Natural killer cell treated with Interleukin-12 subunit alpha and Interleukin-12 subunit beta and Interleukin-15 and Interleukin-18, amount 100 ng/mL, for 72 hours (primary cell): ENCODE measurements at regions not wholly inside any gene's neighbourhood (a gene's known extent, or its start where the extent isn't known, plus 50 kb on each side); places are given as distances from the start of the nearest gene placed in this dataset.
"Not testable (repeated sequence)": the region's sequence is repeated elsewhere in the genome, so short reads cannot be mapped to it uniquely, and the experiment has no call there.

Experiments
- ATAC-seq, 2 donors: fragments of 150-1000 bp; cut with Tn5 transposase in 1 of 2; sonication (Bioruptor Pico), chemical (Tn5 transposase) in 1 of 2; 2 replicates each; pipeline ENCODE4 v1.10.0; 2021
- DNase-seq: peaks from one replicate; pipeline ENCODE4 v3.0.0; 2022; ENCODE audit warnings: low spot score
- H3K27ac Mint-ChIP-seq, 2 donors: 1 replicate in 1 of 2; 2 replicates in 1 of 2; pipeline ENCODE4 v1.8.0; 2022; ENCODE audit warnings: mixed read lengths in 2 of 2, mild to moderate bottlenecking in 1 of 2, moderate library complexity in 1 of 2
- H3K27me3 Mint-ChIP-seq, 2 donors: 1 replicate in 1 of 2; 2 replicates in 1 of 2; pipeline ENCODE4 v1.8.0; 2022; ENCODE audit warnings: mixed read lengths in 2 of 2
- H3K36me3 Mint-ChIP-seq: one replicate; pipeline ENCODE4 v1.8.0; 2022; ENCODE audit warnings: mixed read lengths
- H3K4me1 Mint-ChIP-seq, 2 donors: 1 replicate in 1 of 2; 2 replicates in 1 of 2; pipeline ENCODE4 v1.8.0; 2022; ENCODE audit warnings: low read depth in 2 of 2, mixed read lengths in 2 of 2, mild to moderate bottlenecking in 1 of 2
- H3K4me3 Mint-ChIP-seq: one replicate; pipeline ENCODE4 v1.8.0; 2022; ENCODE audit warnings: mixed read lengths
- H3K9me3 Mint-ChIP-seq: 2 replicates; pipeline ENCODE4 v1.8.0; 2022; ENCODE audit warnings: mixed read lengths

GRCh38 chr5:53799644-53800043 lies 239.2 kb downstream of the NDUFS4 start:
- H3K9me3 Mint-ChIP-seq, H3K4me3 Mint-ChIP-seq, H3K4me1 Mint-ChIP-seq, H3K27ac Mint-ChIP-seq, H3K36me3 Mint-ChIP-seq, DNase-seq, ATAC-seq: not testable (repeated sequence)
- peaks cover 0 to 12% of the 10 kb centered on the region in 2 donors for H3K27me3 Mint-ChIP-seq

GRCh38 chr5:53808392-53808791 lies 248.0 kb downstream of the NDUFS4 start:
- DNase-seq, H3K27me3 Mint-ChIP-seq, H3K9me3 Mint-ChIP-seq, H3K36me3 Mint-ChIP-seq, H3K27ac Mint-ChIP-seq, ATAC-seq, H3K4me1 Mint-ChIP-seq, H3K4me3 Mint-ChIP-seq: not testable (repeated sequence)

GRCh38 chr5:53814819-53815218 lies 254.4 kb downstream of the NDUFS4 start:
- no peaks in the 10 kb centered on the region for H3K36me3 Mint-ChIP-seq
- no peak overlapping the region for H3K4me3 Mint-ChIP-seq
- no peaks in the 10 kb centered on the region for H3K9me3 Mint-ChIP-seq

GRCh38 chr5:53815471-53815870 lies 255.0 kb downstream of the NDUFS4 start:
- Mint-ChIP-seq H3K9me3 (no peaks in the 10 kb centered on the region), H3K36me3 (no peaks in the 10 kb centered on the region), H3K27me3 (peaks cover 8 to 20% of the 10 kb centered on the region in 2 donors), H3K4me1 (no peaks in the 10 kb centered on the region), H3K4me3 (no peak overlapping the region), H3K27ac (no peak overlapping the region)
- ATAC-seq (no peak), DNase-seq (no peak)

More at GRCh38 chr5:53814819-53815218, 254.4 kb downstream of the NDUFS4 start:
- DNase-seq (no peak), ATAC-seq (no peak)
- H3K27me3 Mint-ChIP-seq, result peaks cover 8 to 20% of the 10 kb centered on the region in 2 donors
- H3K27ac Mint-ChIP-seq, result no peak overlapping the region
- H3K4me1 Mint-ChIP-seq, result no peaks in the 10 kb centered on the region

GRCh38 chr5:53817183-53817582 lies 256.7 kb downstream of the NDUFS4 start:
- Mint-ChIP-seq H3K4me1 (no peaks in the 10 kb centered on the region), H3K27ac (no peak overlapping the region), H3K9me3 (no peaks in the 10 kb centered on the region), H3K4me3 (no peak overlapping the region), H3K36me3 (no peaks in the 10 kb centered on the region), H3K27me3 (peaks cover 8 to 20% of the 10 kb centered on the region in 2 donors)
- ATAC-seq, result no peak
- no peak for DNase-seq

- Mint-ChIP-seq H3K27ac (no peak overlapping the region), H3K36me3 (no peaks in the 10 kb centered on the region), H3K4me3 (no peak overlapping the region), H3K27me3 (peaks cover 8 to 20% of the 10 kb centered on the region in 2 donors), H3K4me1 (no peaks in the 10 kb centered on the region), H3K9me3 (no peaks in the 10 kb centered on the region)
- no peak for DNase-seq
- no peak for ATAC-seq
Measured at GRCh38 chr5:53819482-53819881, 259.0 kb downstream of the NDUFS4 start.

GRCh38 chr5:53820119-53820801 lies 259.8 kb downstream of the NDUFS4 start:
- Mint-ChIP-seq H3K4me3 (no peak overlapping the region), H3K36me3 (no peaks in the 10 kb centered on the region)
- ATAC-seq, result no peak

GRCh38 chr5:53820802-53821171 lies 260.3 kb downstream of the NDUFS4 start:
- Mint-ChIP-seq H3K9me3 (no peaks in the 10 kb centered on the region), H3K4me1 (no peaks in the 10 kb centered on the region), H3K4me3 (no peak overlapping the region), H3K27me3 (peaks cover 9 to 16% of the 10 kb centered on the region in 2 donors), H3K36me3 (no peaks in the 10 kb centered on the region), H3K27ac (no peak overlapping the region)
- ATAC-seq (no peak), DNase-seq (no peak)

More at GRCh38 chr5:53820119-53820801, 259.8 kb downstream of the NDUFS4 start:
- no peak for DNase-seq
- Mint-ChIP-seq H3K4me1 (no peaks in the 10 kb centered on the region), H3K27ac (no peak overlapping the region), H3K9me3 (no peaks in the 10 kb centered on the region), H3K27me3 (peaks cover 8 to 16% of the 10 kb centered on the region in 2 donors)

GRCh38 chr5:53825016-53825415 lies 264.6 kb downstream of the NDUFS4 start:
- no peak overlapping the region for H3K4me3 Mint-ChIP-seq
- DNase-seq (no peak), ATAC-seq (no peak)
- H3K27me3 Mint-ChIP-seq, result peaks cover 2 to 15% of the 10 kb centered on the region in 2 donors
- no peak overlapping the region for H3K27ac Mint-ChIP-seq
- no peaks in the 10 kb centered on the region for H3K36me3 Mint-ChIP-seq
- H3K4me1 Mint-ChIP-seq, result no peaks in the 10 kb centered on the region
- H3K9me3 Mint-ChIP-seq, result no peaks in the 10 kb centered on the region

GRCh38 chr5:53825926-53826325 lies 265.5 kb downstream of the NDUFS4 start:
- no peak overlapping the region for H3K27ac Mint-ChIP-seq
- no peaks in the 10 kb centered on the region for H3K9me3 Mint-ChIP-seq
- no peak for DNase-seq
- no peak overlapping the region for H3K4me3 Mint-ChIP-seq
- no peaks in the 10 kb centered on the region for H3K4me1 Mint-ChIP-seq
- no peaks in the 10 kb centered on the region for H3K36me3 Mint-ChIP-seq
- no peak for ATAC-seq
- H3K27me3 Mint-ChIP-seq, result peaks cover 2 to 15% of the 10 kb centered on the region in 2 donors

- ATAC-seq (no peak), DNase-seq (no peak)
- no peaks in the 10 kb centered on the region for H3K9me3 Mint-ChIP-seq
- H3K27me3 Mint-ChIP-seq, result peaks cover 2 to 15% of the 10 kb centered on the region in 2 donors
- no peak overlapping the region for H3K4me3 Mint-ChIP-seq
- no peak overlapping the region for H3K27ac Mint-ChIP-seq
- H3K36me3 Mint-ChIP-seq, result no peaks in the 10 kb centered on the region
- no peaks in the 10 kb centered on the region for H3K4me1 Mint-ChIP-seq
Measured at GRCh38 chr5:53826504-53826903, 266.1 kb downstream of the NDUFS4 start.

GRCh38 chr5:53827211-53827651 lies 266.8 kb downstream of the NDUFS4 start:
- no peak for DNase-seq
- no peak overlapping the region for H3K27ac Mint-ChIP-seq
- no peak for ATAC-seq
- H3K4me3 Mint-ChIP-seq, result no peak overlapping the region
- H3K36me3 Mint-ChIP-seq, result no peaks in the 10 kb centered on the region
- no peaks in the 10 kb centered on the region for H3K9me3 Mint-ChIP-seq
- H3K27me3 Mint-ChIP-seq, result peaks cover 2 to 15% of the 10 kb centered on the region in 2 donors
- no peaks in the 10 kb centered on the region for H3K4me1 Mint-ChIP-seq

GRCh38 chr5:53831496-53831895 lies 271.1 kb downstream of the NDUFS4 start:
- no peak for ATAC-seq
- Mint-ChIP-seq H3K36me3 (no peaks in the 10 kb centered on the region), H3K4me1 (no peaks in the 10 kb centered on the region)

More at GRCh38 chr5:53831496-53831895, 271.1 kb downstream of the NDUFS4 start:
- Mint-ChIP-seq H3K27me3 (peaks cover 0 to 6% of the 10 kb centered on the region in 2 donors), H3K27ac (no peak overlapping the region), H3K4me3 (no peak overlapping the region), H3K9me3 (no peaks in the 10 kb centered on the region)
- DNase-seq, result no peak
